GM23338 (cell line): ENCODE measurements at regions not wholly inside any gene's neighbourhood (a gene's known extent, or its start where the extent isn't known, plus 50 kb on each side); places are given as distances from the start of the nearest gene placed in this dataset.

Experiments used
- ATAC-seq: fragments of 200-7000 bp; cut with Tn5 transposase; 3 replicates; pipeline ENCODE4 v1.9.1; 2020
- DNase-seq: peaks from one replicate; pipeline ENCODE4 v3.0.0-alpha.2; 2015; ENCODE audit warnings: low spot score
- H2AFZ ChIP-seq: fragments of 200-600 bp; sonication (generic); 2 replicates; pipeline ENCODE4 v1.8.0; 2016; ENCODE audit warnings: antibody characterized with exemption, mild to moderate bottlenecking, moderate library complexity
- H3F3A ChIP-seq: fragments of 200-600 bp; sonication (generic); replicated peaks from 2 replicates; pipeline ENCODE4 v1.8.0; 2017; ENCODE audit warnings: antibody characterized with exemption, mixed run types, low read depth
- H3K27ac ChIP-seq: fragments of 200-600 bp; sonication (generic); 2 replicates; pipeline ENCODE4 v1.6.1; 2016; ENCODE audit warnings: low read depth
- H3K27me3 ChIP-seq: fragments of 200-600 bp; sonication (generic); 2 replicates; pipeline ENCODE4 v1.8.0; 2016; ENCODE audit warnings: mild to moderate bottlenecking, mixed run types, moderate library complexity; ENCODE audit not compliant: insufficient read depth
- H3K36me3 ChIP-seq: fragments of 200-600 bp; sonication (generic); 2 replicates; pipeline ENCODE4 v1.8.0; 2016; ENCODE audit warnings: mild to moderate bottlenecking; ENCODE audit not compliant: insufficient read depth
- H3K4me1 ChIP-seq: fragments of 200-600 bp; sonication (generic); 2 replicates; pipeline ENCODE4 v1.8.0; 2016; ENCODE audit warnings: mild to moderate bottlenecking, moderate library complexity; ENCODE audit not compliant: insufficient read depth
- H3K4me2 ChIP-seq: fragments of 200-600 bp; sonication (generic); 2 replicates; pipeline ENCODE4 v1.7.1; 2017; ENCODE audit warnings: mixed run types
- H3K4me3 ChIP-seq: fragments of 200-600 bp; sonication (generic); 2 replicates; pipeline ENCODE4 v1.6.1; 2016; ENCODE audit warnings: mixed run types
- H3K79me2 ChIP-seq: fragments of 200-600 bp; sonication (generic); replicated peaks from 2 replicates; pipeline ENCODE4 v1.8.0; 2017; ENCODE audit warnings: mild to moderate bottlenecking; ENCODE audit not compliant: insufficient read depth
- H3K9me2 ChIP-seq: fragments of 200-600 bp; sonication (generic); 2 replicates; pipeline ENCODE4 v1.8.0; 2017; ENCODE audit not compliant: insufficient read depth
- H4K20me1 ChIP-seq: fragments of 200-600 bp; sonication (generic); replicated peaks from 2 replicates; pipeline ENCODE4 v1.8.0; 2017; ENCODE audit warnings: mild to moderate bottlenecking; ENCODE audit not compliant: insufficient read depth
- H3K27ac Mint-ChIP-seq: 2 replicates; pipeline ENCODE4 v1.8.0; 2020; ENCODE audit warnings: inconsistent platforms, mild to moderate bottlenecking, moderate library complexity, mixed read lengths
- H3K27me3 Mint-ChIP-seq: 3 replicates; pipeline ENCODE4 v1.8.0; 2022; ENCODE audit warnings: low read depth, mild to moderate bottlenecking, moderate library complexity, mixed read lengths, inconsistent platforms; ENCODE audit not compliant: insufficient read depth, poor library complexity
- H3K36me3 Mint-ChIP-seq: 3 replicates; pipeline ENCODE4 v1.8.0; 2021; ENCODE audit warnings: low read depth, mild to moderate bottlenecking, inconsistent platforms, moderate library complexity, mixed read lengths
- H3K4me1 Mint-ChIP-seq: 3 replicates; pipeline ENCODE4 v1.8.0; 2020; ENCODE audit warnings: mild to moderate bottlenecking, inconsistent platforms, mixed read lengths
- H3K4me3 Mint-ChIP-seq: 3 replicates; pipeline ENCODE4 v1.8.0; 2021; ENCODE audit warnings: moderate library complexity, mild to moderate bottlenecking, inconsistent platforms, mixed read lengths
- H3K9me3 Mint-ChIP-seq: 3 replicates; pipeline ENCODE4 v1.8.0; 2020; ENCODE audit warnings: moderate library complexity, mild to moderate bottlenecking, inconsistent platforms, mixed read lengths
- CREB1 ChIP-seq: fragments of 250-450 bp; sonication (Bioruptor Pico); IDR thresholded peaks from 2 replicates; pipeline ENCODE4 v1.5.0; 2020; ENCODE audit warnings: low read depth, mild to moderate bottlenecking, moderate library complexity
- EZH2phosphoT487 ChIP-seq: fragments of 200-600 bp; sonication (generic); IDR thresholded peaks from one replicate; pipeline ENCODE4 v1.8.1; 2018; ENCODE audit warnings: antibody characterized with exemption; ENCODE audit not compliant: unreplicated experiment
- TF ChIP-seq, protein P1 (sequence below): IDR thresholded peaks from 2 replicates; pipeline ENCODE4 v1.6.1; 2016; ENCODE audit warnings: antibody characterized with exemption
- TF ChIP-seq, protein P2 (sequence below): IDR thresholded peaks from one replicate; pipeline ENCODE4 v1.6.1; 2018; ENCODE audit warnings: antibody characterized with exemption; ENCODE audit not compliant: unreplicated experiment
- TF ChIP-seq, protein P3 (sequence below): fragments of 250-450 bp; sonication (Bioruptor Pico); IDR thresholded peaks from 2 replicates; pipeline ENCODE4 v1.5.0; 2020; ENCODE audit warnings: mild to moderate bottlenecking, moderate library complexity

DNA sequence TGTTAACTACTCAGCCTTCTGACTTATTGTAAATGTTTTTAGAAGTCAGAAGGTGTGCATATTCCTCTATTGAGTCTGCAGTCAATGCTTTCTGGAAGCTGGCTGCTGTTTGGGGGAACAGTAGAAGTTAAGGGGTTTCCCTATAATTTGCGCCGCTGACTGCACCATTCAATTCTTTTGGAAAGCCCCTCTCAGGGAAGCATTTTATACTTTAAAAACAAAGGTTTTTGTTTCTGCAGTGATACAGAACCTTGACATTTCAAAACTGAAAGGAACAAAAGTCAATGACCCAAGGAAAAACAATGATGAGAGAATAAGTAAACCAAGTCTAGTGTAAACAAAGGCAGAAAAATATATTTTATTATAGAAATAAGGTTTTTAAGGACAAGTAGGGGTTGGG lies 120.8 kb upstream of the TNFAIP3 start:
- no peaks in the 10 kb centered on the region for H3K4me1 ChIP-seq
- H3K9me3 Mint-ChIP-seq: no peaks in the 10 kb centered on the region
- TF ChIP-seq EZH2phosphoT487 (no peak), CREB1 (CRISPR knock-in tag) (no peak)
- TF ChIP-seq, protein P1, sequence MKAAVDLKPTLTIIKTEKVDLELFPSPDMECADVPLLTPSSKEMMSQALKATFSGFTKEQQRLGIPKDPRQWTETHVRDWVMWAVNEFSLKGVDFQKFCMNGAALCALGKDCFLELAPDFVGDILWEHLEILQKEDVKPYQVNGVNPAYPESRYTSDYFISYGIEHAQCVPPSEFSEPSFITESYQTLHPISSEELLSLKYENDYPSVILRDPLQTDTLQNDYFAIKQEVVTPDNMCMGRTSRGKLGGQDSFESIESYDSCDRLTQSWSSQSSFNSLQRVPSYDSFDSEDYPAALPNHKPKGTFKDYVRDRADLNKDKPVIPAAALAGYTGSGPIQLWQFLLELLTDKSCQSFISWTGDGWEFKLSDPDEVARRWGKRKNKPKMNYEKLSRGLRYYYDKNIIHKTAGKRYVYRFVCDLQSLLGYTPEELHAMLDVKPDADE: no peak
- TF ChIP-seq, protein P2, sequence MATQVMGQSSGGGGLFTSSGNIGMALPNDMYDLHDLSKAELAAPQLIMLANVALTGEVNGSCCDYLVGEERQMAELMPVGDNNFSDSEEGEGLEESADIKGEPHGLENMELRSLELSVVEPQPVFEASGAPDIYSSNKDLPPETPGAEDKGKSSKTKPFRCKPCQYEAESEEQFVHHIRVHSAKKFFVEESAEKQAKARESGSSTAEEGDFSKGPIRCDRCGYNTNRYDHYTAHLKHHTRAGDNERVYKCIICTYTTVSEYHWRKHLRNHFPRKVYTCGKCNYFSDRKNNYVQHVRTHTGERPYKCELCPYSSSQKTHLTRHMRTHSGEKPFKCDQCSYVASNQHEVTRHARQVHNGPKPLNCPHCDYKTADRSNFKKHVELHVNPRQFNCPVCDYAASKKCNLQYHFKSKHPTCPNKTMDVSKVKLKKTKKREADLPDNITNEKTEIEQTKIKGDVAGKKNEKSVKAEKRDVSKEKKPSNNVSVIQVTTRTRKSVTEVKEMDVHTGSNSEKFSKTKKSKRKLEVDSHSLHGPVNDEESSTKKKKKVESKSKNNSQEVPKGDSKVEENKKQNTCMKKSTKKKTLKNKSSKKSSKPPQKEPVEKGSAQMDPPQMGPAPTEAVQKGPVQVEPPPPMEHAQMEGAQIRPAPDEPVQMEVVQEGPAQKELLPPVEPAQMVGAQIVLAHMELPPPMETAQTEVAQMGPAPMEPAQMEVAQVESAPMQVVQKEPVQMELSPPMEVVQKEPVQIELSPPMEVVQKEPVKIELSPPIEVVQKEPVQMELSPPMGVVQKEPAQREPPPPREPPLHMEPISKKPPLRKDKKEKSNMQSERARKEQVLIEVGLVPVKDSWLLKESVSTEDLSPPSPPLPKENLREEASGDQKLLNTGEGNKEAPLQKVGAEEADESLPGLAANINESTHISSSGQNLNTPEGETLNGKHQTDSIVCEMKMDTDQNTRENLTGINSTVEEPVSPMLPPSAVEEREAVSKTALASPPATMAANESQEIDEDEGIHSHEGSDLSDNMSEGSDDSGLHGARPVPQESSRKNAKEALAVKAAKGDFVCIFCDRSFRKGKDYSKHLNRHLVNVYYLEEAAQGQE: no peak
- TF ChIP-seq, protein P3, sequence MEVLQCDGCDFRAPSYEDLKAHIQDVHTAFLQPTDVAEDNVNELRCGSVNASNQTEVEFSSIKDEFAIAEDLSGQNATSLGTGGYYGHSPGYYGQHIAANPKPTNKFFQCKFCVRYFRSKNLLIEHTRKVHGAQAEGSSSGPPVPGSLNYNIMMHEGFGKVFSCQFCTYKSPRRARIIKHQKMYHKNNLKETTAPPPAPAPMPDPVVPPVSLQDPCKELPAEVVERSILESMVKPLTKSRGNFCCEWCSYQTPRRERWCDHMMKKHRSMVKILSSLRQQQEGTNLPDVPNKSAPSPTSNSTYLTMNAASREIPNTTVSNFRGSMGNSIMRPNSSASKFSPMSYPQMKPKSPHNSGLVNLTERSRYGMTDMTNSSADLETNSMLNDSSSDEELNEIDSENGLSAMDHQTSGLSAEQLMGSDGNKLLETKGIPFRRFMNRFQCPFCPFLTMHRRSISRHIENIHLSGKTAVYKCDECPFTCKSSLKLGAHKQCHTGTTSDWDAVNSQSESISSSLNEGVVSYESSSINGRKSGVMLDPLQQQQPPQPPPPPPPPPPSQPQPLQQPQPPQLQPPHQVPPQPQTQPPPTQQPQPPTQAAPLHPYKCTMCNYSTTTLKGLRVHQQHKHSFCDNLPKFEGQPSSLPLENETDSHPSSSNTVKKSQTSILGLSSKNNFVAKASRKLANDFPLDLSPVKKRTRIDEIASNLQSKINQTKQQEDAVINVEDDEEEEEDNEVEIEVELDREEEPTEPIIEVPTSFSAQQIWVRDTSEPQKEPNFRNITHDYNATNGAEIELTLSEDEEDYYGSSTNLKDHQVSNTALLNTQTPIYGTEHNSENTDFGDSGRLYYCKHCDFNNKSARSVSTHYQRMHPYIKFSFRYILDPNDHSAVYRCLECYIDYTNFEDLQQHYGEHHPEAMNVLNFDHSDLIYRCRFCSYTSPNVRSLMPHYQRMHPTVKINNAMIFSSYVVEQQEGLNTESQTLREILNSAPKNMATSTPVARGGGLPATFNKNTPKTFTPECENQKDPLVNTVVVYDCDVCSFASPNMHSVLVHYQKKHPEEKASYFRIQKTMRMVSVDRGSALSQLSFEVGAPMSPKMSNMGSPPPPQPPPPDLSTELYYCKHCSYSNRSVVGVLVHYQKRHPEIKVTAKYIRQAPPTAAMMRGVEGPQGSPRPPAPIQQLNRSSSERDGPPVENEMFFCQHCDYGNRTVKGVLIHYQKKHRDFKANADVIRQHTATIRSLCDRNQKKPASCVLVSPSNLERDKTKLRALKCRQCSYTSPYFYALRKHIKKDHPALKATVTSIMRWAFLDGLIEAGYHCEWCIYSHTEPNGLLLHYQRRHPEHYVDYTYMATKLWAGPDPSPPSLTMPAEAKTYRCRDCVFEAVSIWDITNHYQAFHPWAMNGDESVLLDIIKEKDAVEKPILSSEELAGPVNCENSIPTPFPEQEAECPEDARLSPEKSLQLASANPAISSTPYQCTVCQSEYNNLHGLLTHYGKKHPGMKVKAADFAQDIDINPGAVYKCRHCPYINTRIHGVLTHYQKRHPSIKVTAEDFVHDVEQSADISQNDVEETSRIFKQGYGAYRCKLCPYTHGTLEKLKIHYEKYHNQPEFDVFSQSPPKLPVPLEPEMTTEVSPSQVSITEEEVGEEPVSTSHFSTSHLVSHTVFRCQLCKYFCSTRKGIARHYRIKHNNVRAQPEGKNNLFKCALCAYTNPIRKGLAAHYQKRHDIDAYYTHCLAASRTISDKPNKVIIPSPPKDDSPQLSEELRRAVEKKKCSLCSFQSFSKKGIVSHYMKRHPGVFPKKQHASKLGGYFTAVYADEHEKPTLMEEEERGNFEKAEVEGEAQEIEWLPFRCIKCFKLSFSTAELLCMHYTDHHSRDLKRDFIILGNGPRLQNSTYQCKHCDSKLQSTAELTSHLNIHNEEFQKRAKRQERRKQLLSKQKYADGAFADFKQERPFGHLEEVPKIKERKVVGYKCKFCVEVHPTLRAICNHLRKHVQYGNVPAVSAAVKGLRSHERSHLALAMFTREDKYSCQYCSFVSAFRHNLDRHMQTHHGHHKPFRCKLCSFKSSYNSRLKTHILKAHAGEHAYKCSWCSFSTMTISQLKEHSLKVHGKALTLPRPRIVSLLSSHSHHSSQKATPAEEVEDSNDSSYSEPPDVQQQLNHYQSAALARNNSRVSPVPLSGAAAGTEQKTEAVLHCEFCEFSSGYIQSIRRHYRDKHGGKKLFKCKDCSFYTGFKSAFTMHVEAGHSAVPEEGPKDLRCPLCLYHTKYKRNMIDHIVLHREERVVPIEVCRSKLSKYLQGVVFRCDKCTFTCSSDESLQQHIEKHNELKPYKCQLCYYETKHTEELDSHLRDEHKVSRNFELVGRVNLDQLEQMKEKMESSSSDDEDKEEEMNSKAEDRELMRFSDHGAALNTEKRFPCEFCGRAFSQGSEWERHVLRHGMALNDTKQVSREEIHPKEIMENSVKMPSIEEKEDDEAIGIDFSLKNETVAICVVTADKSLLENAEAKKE: no peak

More for the DNA sequence above, 120.8 kb upstream of the TNFAIP3 start:
- Histone ChIP-seq H4K20me1 (no peaks in the 10 kb centered on the region), H3K27ac (no peak overlapping the region), H3K27me3 (no peaks in the 10 kb centered on the region), H3K9me2 (no peaks in the 10 kb centered on the region), H3F3A (no peaks in the 10 kb centered on the region), H3K79me2 (no peaks in the 10 kb centered on the region), H2AFZ (no peak overlapping the region), H3K4me3 (no peak overlapping the region), H3K4me2 (no peak overlapping the region), H3K36me3 (no peaks in the 10 kb centered on the region)
- Mint-ChIP-seq H3K36me3 (no peaks in the 10 kb centered on the region), H3K27ac (no peak overlapping the region), H3K4me1 (0 out of 3 replicates have a peak, but pooled peaks cover 2% of the 10 kb centered on the region), H3K4me3 (no peak overlapping the region), H3K27me3 (no peaks in the 10 kb centered on the region)
- DNase-seq (no peak), ATAC-seq (no peak)
